ENCODE measurements at regions not wholly inside any gene's neighbourhood (a gene's known extent, or its start where the extent isn't known, plus 50 kb on each side); places are given as distances from the start of the nearest gene placed in this dataset.

GRCh38 chr2:103977241-103977640 is 876.7 kb upstream of the POU3F3 start:
- Histone ChIP-seq H3K4me3 (no peak overlapping the region), H3K36me3 (no peaks in the 10 kb centered on the region), H3K9me3 (no peaks in the 10 kb centered on the region), H3K4me1 (no peaks in the 10 kb centered on the region), H3K27ac (no peak overlapping the region), H3K27me3 (replicated peaks in 1 of 7) (no peaks in the 10 kb centered on the region)
- TF ChIP-seq POLR2A (IDR thresholded peaks at IDR 0.05): no peak
- no peak for TF ChIP-seq POLR2AphosphoS5 (IDR thresholded peaks at IDR 0.05)
- no peak for TF ChIP-seq CTCF (IDR thresholded peaks at IDR 0.05 in 8 of 11, conservative IDR thresholded peaks at IDR 0.05 in 3 of 11)
- DNase-seq: no peak
- WGBS, 5 donors: 83 to 92% (median 88%) methylated on average over 4 of the region's 4 CpGs
- intact Hi-C loops (cut with DNase I; ENCODE audit: low total_unique reads): no loop called here

GRCh38 chr2:103977668-103978067 is 876.2 kb upstream of the POU3F3 start:
- Histone ChIP-seq H3K4me1 (no peaks in the 10 kb centered on the region), H3K4me3 (no peak overlapping the region)
- intact Hi-C loops (cut with DNase I; ENCODE audit: low total_unique reads): no loop called here

GRCh38 chr2:103980401-103980800 is 873.5 kb upstream of the POU3F3 start:
- TF ChIP-seq POLR2A (IDR thresholded peaks at IDR 0.05) (no peak), CTCF (IDR thresholded peaks at IDR 0.05 in 8 of 11, conservative IDR thresholded peaks at IDR 0.05 in 3 of 11) (no peak), POLR2AphosphoS5 (IDR thresholded peaks at IDR 0.05) (no peak)
- H3K36me3 ChIP-seq: no peaks in the 10 kb centered on the region
- intact Hi-C loops (cut with DNase I; ENCODE audit: low total_unique reads): no loop called here
- 79 to 92% (median 81%) methylated on average over 1 of the region's 1 CpG for WGBS, 5 donors
- H3K27me3 ChIP-seq (replicated peaks in 1 of 7): no peaks in the 10 kb centered on the region
- H3K27ac ChIP-seq: no peak overlapping the region
- H3K9me3 ChIP-seq: no peaks in the 10 kb centered on the region
- DNase-seq: no peak
- no peak overlapping the region for H3K4me3 ChIP-seq
- no peaks in the 10 kb centered on the region for H3K4me1 ChIP-seq

More at GRCh38 chr2:103977668-103978067, 876.2 kb upstream of the POU3F3 start:
- H3K36me3 ChIP-seq: no peaks in the 10 kb centered on the region
- H3K27ac ChIP-seq: no peak overlapping the region
- TF ChIP-seq POLR2AphosphoS5 (IDR thresholded peaks at IDR 0.05): no peak
- H3K27me3 ChIP-seq (replicated peaks in 1 of 7): no peaks in the 10 kb centered on the region
- H3K9me3 ChIP-seq: no peaks in the 10 kb centered on the region
- DNase-seq: no peak

- DNase-seq: no peak
- no peaks in the 10 kb centered on the region for H3K4me1 ChIP-seq
- no peaks in the 10 kb centered on the region for H3K27me3 ChIP-seq (replicated peaks in 1 of 7)
- no peak for TF ChIP-seq CTCF (IDR thresholded peaks at IDR 0.05 in 8 of 11, conservative IDR thresholded peaks at IDR 0.05 in 3 of 11)
- no peak for TF ChIP-seq POLR2A (IDR thresholded peaks at IDR 0.05)
- TF ChIP-seq POLR2AphosphoS5 (IDR thresholded peaks at IDR 0.05): no peak
- no peak overlapping the region for H3K4me3 ChIP-seq
- intact Hi-C loops (cut with DNase I; ENCODE audit: low total_unique reads): no loop called here
- no peaks in the 10 kb centered on the region for H3K9me3 ChIP-seq
- WGBS, 5 donors: 79 to 84% (median 82%) methylated on average over 3 of the region's 3 CpGs
- no peak overlapping the region for H3K27ac ChIP-seq
- no peaks in the 10 kb centered on the region for H3K36me3 ChIP-seq
Measured at GRCh38 chr2:103982691-103983090, 871.2 kb upstream of the POU3F3 start.

GRCh38 chr2:103986001-103986400 is 867.9 kb upstream of the POU3F3 start:
- H3K4me1 ChIP-seq: no peaks in the 10 kb centered on the region
- peaks cover 0 to 4% (median 0%) of the 10 kb centered on the region in 8 donors for H3K9me3 ChIP-seq
- DNase-seq: no peak
- no peak overlapping the region for H3K4me3 ChIP-seq
- WGBS, 5 donors: 79 to 87% (median 82%) methylated on average over 4 of the region's 4 CpGs
- TF ChIP-seq POLR2AphosphoS5 (IDR thresholded peaks at IDR 0.05) (no peak), CTCF (IDR thresholded peaks at IDR 0.05 in 8 of 11, conservative IDR thresholded peaks at IDR 0.05 in 3 of 11) (no peak), POLR2A (IDR thresholded peaks at IDR 0.05) (no peak)
- intact Hi-C loops (cut with DNase I; ENCODE audit: low total_unique reads): no loop called here
- no peaks in the 10 kb centered on the region for H3K36me3 ChIP-seq
- no peak overlapping the region for H3K27ac ChIP-seq
- no peaks in the 10 kb centered on the region for H3K27me3 ChIP-seq (replicated peaks in 1 of 7)

All from spleen (tissue), 11 donors.